ENCODE measurements at regions not wholly inside any gene's neighbourhood (a gene's known extent, or its start where the extent isn't known, plus 50 kb on each side); places are given as distances from the start of the nearest gene placed in this dataset.

GRCh38 chr2:66000901-66001300 lies 434.0 kb upstream of the MEIS1 start:
- Histone ChIP-seq H3K27me3 (ENCODE audit: insufficient read depth, poor library complexity, severe bottlenecking) (no peaks in the 10 kb centered on the region), H3K4me3 (replicated peaks; ENCODE audit: insufficient read depth, low read length) (no peak overlapping the region), H3K27ac (replicated peaks) (no peak overlapping the region)
- no peak for DNase-seq (ENCODE audit: low read depth in 1 of 2, low spot score in 1 of 2)
- TF ChIP-seq SPI1 (IDR thresholded peaks at IDR 0.05; ENCODE audit: borderline replicate concordance, low read depth) (no peak), GABPA (IDR thresholded peaks at IDR 0.05; ENCODE audit: low read depth) (no peak)

- DNase-seq (ENCODE audit: low read depth in 1 of 2, low spot score in 1 of 2): no peak
- H3K27me3 ChIP-seq (ENCODE audit: insufficient read depth, poor library complexity, severe bottlenecking): no peaks in the 10 kb centered on the region
- H3K27ac ChIP-seq (replicated peaks): no peak overlapping the region
- no peak overlapping the region for H3K4me3 ChIP-seq (replicated peaks; ENCODE audit: insufficient read depth, low read length)
- TF ChIP-seq REST (IDR thresholded peaks at IDR 0.05; ENCODE audit: insufficient replicate concordance, low read depth) (no peak), CTCF (IDR thresholded peaks at IDR 0.05; ENCODE audit: insufficient read depth, low read length) (peak; percentile 2)
These were observed 435.1 kb upstream of the MEIS1 start for GRCh38 chr2:65999796-66000195.

- Histone ChIP-seq H3K4me3 (replicated peaks; ENCODE audit: insufficient read depth, low read length) (no peak overlapping the region), H3K27ac (replicated peaks) (no peak overlapping the region), H3K27me3 (ENCODE audit: insufficient read depth, poor library complexity, severe bottlenecking) (no peaks in the 10 kb centered on the region)
- no peak for TF ChIP-seq CTCF (IDR thresholded peaks at IDR 0.05; ENCODE audit: insufficient read depth, low read length)
- no peak for TF ChIP-seq SPI1 (IDR thresholded peaks at IDR 0.05; ENCODE audit: borderline replicate concordance, low read depth)
- no peak for TF ChIP-seq REST (IDR thresholded peaks at IDR 0.05; ENCODE audit: insufficient replicate concordance, low read depth)
- DNase-seq (ENCODE audit: low read depth in 1 of 2, low spot score in 1 of 2): no peak
These were observed 435.8 kb upstream of the MEIS1 start for GRCh38 chr2:65999103-65999502.

GRCh38 chr2:65997961-65998360 lies 437.0 kb upstream of the MEIS1 start:
- H3K27me3 ChIP-seq (ENCODE audit: insufficient read depth, poor library complexity, severe bottlenecking): no peaks in the 10 kb centered on the region
- no peak for DNase-seq (ENCODE audit: low read depth in 1 of 2, low spot score in 1 of 2)
- H3K4me3 ChIP-seq (replicated peaks; ENCODE audit: insufficient read depth, low read length): no peak overlapping the region
- TF ChIP-seq POLR2AphosphoS5 (IDR thresholded peaks at IDR 0.05; ENCODE audit: low read depth) (no peak), REST (IDR thresholded peaks at IDR 0.05; ENCODE audit: insufficient replicate concordance, low read depth) (no peak), CTCF (IDR thresholded peaks at IDR 0.05; ENCODE audit: insufficient read depth, low read length) (no peak), GABPA (IDR thresholded peaks at IDR 0.05; ENCODE audit: low read depth) (no peak), SPI1 (IDR thresholded peaks at IDR 0.05; ENCODE audit: borderline replicate concordance, low read depth) (no peak)
- no peak overlapping the region for H3K27ac ChIP-seq (replicated peaks)

All from HL-60 (cell line).